Limb (tissue), 2 donors: ENCODE measurements at regions not wholly inside any gene's neighbourhood (a gene's known extent, or its start where the extent isn't known, plus 50 kb on each side); places are given as distances from the start of the nearest gene placed in this dataset.
"Not testable (repeated sequence)": the region's sequence is repeated elsewhere in the genome, so short reads cannot be mapped to it uniquely, and the experiment has no call there.

ENCODE experiments used
- DNase-seq, 2 donors: peaks; one replicate each; pipeline ENCODE4 v3.0.0-alpha.2; 2016; ENCODE audit errors: extremely low spot score in 2 of 2

DNA sequence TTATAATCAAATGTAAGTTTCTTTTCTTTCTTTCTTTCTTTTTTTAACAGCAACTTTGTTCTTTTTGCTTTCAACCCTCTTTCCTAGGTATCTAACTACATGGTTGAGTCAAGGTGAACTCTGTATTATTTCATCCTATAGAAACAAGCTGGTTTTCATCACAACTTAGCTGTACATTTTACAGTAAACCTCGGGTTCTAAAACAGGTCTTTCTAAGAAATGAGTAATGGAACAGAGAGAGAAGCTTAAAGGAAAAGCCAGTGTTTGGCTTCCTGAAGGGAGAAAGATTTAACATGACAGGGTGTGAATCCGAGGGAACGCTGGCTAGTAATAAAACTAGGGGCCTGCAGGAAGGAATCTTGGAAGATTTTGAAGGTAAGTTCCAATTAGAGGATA lies 143.4 kb upstream of the ITGB1 start:
- no peak for DNase-seq

DNA sequence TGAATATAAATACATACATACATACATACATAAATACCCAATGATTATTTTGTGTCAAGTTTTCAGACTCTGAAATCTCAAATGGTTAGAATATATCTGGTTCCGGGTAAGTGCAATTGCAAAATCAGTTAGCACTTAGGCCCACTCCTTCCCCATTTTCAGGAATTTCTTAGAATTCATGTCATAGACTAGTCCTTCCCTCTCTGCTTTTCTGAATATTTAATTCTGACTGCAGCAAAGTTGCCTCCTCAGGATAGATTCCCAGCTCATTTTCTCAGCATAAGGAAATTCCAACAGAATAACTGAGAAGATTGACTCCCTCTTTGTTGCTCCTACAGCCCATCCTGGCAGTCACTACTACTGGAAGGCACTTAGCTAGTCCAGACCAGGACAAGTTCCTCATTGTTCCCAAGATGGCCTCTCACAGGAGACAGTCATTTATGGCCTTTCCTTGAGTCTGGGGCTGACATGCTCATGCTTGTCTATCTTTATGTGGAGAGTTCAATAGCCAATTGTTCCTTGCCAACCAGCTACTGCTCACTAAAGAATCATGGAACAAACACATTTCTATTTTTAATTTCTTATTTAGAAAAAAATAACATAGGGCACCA lies 142.9 kb upstream of the ITGB1 start:
- DNase-seq, result no peak

DNA sequence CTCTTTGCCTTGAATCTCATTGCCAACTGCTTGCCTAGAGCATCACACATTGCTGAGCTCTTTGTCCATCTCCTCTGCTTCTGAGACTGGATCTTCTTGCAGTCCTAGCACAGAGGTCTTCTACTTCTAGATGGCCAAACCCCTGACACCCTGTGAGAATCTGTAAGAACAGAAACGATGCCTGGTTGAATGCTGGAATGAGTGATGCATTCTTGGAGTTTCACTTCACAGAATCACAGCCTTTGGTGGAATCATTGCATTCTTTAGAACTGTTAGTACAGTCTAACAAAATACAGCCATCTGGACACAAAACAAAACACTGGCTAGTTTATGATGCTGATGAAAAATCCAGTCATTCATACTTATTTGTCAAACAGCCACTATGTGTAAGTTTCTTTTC lies 141.7 kb upstream of the ITGB1 start:
- no peak for DNase-seq

DNA sequence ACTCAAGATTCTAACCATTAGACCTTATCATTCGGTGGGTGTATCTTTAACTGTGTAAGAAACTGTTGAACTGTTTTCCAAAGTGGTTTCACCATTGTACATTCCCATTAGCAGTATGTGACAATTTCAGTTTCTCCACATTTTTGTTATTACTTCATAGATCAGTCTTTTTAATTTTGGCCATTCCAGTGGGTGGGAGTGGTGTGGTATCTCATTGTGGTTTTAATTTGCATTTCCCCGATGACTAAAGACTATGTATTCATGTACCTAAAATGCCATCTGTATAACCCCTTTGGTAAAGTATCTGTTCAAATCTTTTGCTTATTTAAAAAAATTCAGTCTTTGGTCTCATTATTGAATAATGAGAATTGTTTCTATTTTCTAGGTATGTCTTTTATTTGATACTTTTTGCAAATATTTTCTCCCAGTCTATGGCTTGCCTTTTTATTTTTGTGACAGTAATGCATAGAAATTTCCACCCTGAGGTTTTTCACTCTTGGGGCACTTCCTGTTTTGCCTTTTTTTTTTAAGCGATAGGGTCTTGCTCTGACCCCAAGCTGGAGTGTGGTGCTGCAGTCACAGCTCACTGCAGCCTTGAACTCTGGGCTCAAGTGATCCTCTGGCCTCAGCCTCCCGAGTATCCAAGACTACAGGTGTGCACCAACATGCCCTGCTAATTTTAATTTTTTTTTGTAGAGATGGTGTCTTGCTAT lies 141.1 kb upstream of the ITGB1 start:
- no peak for DNase-seq

DNA sequence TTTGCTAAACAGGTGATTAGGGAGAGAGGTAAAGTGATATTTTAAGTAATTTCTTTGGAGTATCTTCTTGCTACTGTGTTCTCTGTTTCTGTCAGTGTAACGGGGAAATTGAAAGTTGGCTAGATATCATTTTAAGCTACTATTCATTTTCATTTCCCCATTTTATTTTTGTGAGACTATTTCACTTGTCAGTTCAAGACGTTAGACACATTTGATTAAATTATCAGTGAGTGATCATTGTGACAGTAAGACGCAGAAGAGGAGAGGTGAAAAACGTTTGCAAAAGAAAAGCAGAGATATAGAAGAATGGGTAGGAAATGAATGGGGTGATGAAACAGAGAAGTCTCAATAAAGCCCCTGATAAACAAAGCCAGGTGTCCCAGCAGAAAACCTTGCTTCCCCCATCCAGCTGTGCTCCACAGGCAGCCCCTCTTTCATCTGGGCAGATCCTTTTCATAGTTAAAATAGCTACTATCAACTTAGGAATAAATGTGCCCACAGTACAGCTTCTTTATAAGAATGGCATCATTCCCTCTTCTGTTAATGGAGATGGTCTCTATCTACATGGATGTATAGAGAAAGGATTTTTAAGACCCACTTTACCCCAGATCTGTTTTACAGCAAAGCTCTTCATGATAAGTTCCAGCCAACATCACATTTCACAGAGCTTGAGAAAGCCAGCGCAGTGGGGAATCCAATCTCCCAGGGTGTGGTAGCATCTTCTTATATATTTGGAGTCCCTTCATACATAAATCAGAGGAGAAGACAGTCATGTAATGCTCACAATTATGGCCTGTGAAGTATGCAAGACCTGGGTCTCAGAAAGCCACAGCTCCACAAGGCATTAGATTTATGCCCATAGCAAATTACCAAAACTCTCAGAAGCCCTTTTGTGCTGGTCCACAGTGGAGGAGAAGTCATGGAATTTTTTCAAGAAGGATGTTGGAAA lies 138.1 kb upstream of the ITGB1 start:
- no peak for DNase-seq

DNA sequence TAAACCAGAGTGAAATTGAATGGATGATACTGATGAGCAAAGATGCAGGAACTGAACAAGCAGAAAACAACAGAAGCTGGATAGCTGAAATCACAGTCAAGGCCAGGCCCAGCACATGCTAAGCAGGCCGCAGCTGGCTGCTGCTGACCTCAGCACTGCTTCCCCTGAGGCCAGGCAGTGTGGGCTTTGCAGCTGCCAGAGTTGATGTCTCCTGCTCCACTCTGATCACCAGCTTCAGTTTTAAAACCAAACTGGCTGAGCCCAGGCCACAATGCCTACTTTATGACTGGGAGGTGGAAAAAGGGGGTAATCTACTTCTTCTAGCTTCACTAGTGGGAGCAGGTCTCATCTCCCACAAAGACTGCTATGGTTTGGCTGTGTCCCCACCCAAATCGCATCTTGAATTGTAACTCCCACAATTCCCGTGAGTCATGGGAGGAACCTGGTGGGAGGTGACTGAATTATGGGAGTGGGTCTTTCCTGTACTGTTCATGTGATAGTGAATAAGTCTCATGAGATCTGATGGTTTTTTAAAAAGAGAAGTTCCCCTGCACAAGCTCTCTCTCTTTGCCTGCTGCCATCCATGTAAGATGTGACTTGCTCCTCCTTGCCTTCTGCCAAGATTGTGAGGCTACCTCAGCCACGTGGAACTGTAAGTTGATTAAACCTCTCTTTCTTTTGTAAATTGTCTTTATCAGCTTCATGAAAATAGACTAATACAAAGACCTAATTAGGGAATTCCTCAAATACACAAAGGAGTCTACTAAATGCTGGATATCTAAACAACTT lies 136.4 kb upstream of the ITGB1 start:
- no peak for DNase-seq

DNA sequence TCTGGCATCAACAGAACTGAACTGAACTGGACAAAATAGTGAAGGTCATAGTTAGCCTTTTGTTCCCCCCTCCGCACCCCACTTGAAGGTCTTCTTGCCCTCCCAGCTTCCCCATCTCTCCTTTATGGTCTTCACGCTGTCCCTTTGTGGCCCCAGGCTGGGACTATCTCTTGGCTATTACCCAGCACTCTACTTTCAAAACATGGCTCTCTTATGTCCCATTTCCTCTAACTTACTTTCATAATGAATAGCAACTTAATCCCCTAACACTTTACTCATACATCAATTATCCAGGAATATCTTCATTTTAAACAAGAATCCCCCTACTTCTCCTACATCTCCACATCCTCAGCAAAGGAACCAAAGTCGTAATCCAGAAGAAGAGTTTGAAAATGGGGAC lies 135.3 kb upstream of the ITGB1 start:
- DNase-seq, result no peak

DNA sequence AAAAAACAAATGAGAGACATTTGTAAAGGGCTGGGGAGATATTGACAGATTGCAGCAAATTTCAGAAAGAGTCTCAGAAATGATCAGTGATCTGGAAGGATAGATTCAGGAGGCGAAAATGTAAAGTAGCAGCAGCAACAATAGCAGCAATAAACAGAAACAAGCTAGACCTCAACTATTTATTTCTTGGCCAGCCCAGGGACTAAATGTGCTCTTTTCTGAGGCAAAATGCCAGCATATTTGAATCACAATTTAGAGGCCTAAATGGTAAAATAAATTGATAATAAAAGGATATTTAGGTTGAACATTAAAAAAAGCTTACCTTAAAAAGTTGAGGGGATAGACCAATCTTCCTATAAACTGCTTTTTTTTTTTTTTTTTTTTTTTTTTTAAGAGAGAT lies 134.6 kb upstream of the ITGB1 start:
- DNase-seq, result no peak

DNA sequence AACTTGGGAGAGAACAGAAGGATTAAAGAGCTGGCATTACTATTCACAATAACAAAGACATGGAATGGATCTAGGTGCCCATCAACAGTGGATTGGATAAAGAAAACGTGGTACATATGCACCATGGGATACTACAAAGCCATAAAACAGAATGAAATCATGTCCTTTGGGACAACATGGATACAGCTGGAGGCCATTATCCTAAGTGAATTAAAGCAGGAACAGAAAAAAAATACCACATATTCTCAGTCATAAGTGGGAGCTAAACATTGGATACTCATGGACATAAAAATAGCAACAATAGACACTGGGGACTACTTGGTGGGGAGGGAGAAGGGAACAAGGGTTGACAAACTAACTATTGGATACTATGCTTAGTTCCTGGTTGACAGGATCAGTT lies 133.2 kb upstream of the ITGB1 start:
- DNase-seq, result no peak

DNA sequence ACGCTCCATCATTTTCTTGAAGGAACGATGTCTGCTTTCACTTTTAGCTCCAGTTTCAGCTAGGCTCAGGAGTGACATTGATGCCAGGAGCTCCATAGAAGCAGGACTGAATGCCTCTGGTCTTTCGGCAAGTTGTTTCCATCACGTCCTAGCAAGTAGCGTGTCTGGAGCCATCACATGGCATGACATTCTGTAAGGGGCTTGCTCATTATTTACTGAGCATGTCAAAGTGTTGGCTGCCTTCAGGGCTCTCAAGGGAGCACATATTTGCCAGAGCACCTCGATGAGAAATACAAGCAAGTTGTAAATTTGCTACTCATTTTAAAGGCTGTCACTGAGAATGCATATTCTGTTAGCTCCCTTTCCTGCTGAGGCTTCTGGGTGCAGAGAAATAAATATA lies 131.0 kb upstream of the ITGB1 start:
- DNase-seq, result no peak

DNA sequence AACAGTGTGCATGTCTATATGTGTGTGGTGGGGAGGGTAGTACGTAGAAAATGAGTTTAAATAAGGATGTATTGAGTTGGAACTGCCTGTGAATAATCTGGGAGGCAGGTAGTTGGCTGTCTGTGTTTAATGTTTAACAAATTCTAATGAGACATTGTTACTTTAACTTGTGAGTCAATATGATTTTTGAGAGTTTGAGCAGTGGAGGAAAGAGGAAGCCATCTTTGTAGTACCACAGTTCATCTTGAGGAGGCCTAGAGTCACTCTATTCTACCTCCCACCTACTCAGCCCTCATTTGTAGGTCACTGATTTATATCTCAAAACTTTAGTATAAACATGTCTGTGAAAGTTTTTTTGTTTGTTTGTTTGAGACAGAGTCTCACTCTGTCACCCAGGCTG lies 129.9 kb upstream of the ITGB1 start:
- no peak for DNase-seq

DNA sequence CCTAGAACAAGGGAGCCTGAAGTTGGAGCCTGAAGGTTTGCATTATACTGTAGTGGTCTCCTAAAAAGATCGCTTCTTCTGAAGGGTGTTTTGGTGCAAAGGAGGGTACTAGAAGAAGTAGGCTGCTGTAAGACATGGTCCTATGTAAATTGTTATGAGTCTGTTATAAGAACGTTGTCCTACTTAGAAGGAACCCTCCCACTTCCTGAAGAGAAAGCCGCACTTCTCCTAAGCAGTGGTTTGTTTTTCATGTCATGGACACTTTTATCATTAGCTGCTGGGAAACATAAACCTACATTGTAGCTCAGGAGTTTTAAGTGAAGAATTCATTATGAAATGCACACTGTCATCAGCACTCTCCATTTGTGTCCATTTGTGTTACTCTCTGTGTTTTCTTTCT lies 129.1 kb upstream of the ITGB1 start:
- DNase-seq, result no peak

DNA sequence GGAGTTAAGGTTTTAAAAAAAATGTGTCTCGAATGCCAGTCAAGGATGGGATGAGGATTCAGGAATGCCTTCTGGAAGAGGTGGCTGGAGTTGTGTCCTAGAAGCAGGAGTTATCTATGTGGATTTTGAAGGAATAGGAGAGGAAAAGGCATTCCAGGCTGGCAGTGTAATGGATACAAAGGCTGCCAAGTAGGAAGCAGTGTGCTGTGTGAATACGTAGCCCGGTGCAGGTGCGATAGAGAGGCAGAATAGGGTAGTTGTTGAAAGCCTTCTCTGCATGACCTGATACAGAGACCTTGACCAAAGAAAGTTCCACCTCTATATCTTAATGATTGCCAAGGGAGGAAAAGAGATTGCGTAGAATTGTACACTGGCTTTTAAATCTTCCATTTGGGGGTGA lies 128.1 kb upstream of the ITGB1 start:
- no peak for DNase-seq

DNA sequence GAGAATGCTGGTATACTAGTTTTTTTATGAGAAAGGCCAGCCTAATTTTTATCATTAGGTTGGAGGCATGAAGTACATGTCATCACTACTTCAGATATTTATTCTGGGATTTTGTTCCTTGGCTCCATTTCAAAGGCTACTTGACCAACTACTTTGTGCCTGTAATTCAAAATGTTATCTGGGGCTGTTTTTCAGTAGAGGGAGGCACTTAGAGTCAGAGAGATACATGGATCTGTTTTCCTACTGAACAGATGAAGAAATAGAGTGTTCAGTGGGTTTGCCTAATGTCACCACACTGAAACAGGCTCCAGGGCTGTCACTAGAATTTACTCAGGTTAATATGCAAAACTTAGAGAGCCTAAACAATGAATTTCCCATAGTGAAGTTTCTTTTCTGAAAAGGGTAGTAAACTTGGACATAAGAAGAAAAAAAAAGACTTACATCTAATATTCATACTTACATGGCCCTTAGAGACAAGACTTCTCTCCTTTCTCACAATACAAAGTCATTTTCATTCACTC lies 127.3 kb upstream of the ITGB1 start:
- DNase-seq, result no peak

DNA sequence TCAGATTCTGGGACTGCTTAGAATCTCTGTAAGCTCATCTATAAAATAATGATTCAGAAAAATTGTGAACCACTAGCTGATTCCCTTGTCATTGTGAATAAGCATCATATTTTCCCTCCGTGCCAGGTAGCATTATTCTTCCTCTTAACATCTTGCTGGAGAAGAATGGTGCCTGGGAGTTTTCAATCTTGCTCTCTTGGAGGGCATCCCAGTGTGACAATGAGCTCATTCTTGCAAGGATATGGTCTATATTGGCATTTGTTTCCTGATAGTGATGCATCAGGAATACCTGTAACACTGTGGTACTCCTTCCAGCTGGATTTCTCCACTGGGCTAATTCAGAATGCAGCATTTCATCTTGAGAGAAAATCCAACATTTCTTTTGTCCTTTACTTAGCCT lies 126.4 kb upstream of the ITGB1 start:
- DNase-seq, result no peak

DNA sequence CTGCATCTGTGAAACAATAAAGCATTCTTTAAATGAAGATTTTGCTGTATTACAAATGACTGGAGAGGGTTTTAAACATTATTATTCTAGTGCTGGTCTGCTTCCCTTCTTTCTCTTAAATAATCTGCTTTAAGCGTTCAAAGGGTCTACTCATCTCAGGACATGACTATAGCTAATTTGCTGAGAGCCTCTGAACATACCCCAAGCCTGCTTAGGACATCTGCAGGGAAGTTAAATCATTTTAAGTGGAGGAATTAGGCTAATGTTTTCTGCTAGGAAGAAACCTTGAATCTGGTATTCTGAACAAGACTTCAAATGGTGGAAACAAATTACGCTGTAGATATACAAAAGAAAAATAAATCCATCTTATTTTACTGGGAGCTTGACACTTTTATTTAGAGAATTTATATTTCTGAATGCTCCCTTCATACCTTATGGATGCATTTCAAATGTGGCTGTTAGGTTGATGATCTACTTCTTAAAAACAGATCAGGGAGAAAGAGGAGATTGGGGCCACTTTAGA lies 124.4 kb upstream of the ITGB1 start:
- DNase-seq, result no peak

DNA sequence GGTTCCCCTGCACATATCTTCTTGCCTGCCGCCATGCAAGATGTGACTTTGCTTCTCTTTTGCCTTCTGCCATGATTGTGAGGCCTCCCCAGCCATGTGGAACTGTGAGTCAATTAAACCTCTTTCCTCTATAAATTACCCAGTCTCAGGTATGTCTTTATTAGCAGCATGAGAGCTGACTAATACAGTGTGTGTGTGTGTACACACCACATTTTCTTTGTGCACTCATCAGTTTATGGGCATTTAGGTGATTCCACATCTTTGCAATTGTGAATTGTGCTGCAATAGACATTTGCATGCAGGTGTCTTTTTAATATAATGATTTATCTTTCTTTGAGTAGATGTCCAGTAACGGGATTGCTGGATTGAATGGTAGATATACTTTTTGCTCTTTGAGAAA lies 122.4 kb upstream of the ITGB1 start:
- DNase-seq, result not testable (repeated sequence)

DNA sequence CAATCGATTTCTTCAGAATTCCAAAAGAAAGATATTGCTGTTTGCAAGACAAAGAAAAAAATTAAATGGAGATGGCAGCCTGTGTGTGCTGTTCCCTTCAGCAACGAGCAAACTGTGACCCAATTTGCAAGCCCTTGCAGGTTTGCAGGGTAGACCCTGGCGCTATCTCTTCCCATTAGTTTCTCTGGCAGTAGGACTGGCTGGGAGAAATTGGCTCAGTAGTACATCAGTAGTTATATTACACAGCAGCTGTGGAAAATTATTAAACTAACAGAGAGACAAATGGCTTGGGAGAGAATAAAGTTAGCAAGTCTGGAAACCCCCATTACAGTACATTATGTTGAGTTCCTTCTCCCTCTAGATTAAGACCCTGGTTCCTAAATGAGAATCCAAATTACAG lies 116.4 kb upstream of the ITGB1 start:
- peak in 1 of 2 donors; percentile 24 for DNase-seq

DNA sequence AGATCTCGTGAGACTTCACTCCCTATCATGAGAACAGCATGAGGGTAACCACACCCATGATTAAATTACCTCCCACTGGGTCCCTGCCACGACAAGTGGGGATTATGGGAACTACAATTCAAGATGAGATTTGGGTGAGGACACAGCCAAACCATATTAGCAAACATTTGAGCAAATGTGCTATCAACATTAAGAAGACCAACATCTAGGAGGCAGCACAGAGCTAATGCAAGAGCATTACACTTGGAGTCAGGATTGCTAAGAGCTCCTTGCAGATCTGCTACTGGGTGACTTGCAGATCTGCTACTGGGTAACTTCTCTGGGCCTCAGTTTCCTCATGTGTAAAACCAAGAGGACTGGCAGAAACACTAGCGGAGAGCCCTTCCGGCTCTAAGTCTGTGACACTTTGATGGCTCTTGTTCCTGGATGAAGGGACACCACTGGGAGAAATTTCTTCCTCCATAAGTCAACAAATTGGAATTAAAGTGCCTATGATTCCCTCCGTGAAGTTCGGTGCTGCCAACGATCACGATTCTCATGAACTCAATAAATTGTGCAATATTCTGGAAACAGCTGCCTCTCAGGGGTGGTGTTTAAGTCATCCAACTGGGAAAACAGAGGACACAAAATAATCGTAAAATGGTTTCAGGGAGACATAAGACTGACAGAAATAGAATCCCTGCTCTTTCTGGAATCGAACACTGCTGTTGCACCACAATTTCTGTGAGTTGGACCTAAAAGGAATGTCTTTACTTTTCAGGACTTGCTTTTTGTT lies 115.8 kb upstream of the ITGB1 start:
- DNase-seq, result no peak

DNA sequence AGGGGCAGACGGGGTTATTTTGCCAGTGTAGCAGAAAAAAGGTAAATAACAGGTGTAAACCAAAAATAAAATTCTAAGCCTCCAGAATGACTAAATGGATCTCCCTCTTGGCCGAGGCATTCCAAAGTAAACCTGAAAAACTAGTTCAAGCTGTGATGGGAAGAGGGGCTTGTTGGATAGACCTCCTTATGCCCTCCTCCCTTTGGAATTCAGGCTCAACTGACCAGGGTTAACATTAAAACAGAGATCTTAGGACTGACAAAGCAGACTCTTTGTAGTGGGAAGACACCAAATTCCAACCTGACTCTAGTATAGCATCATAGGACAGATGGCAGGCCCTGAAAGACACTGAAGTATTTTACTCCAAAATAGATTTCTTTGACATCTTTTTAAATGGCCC lies 113.8 kb upstream of the ITGB1 start:
- no peak for DNase-seq
